ENCODE measurements at regions not wholly inside any gene's neighbourhood (a gene's known extent, or its start where the extent isn't known, plus 50 kb on each side); places are given as distances from the start of the nearest gene placed in this dataset.

- no peak for TF ChIP-seq POLR2A (IDR thresholded peaks at IDR 0.05)
- no peak for TF ChIP-seq EP300 (IDR thresholded peaks at IDR 0.05; ENCODE audit: low read depth)
Measured at GRCh38 chr9:106708475-106709146, 154.4 kb upstream of the ZNF462 start.
